Left lung (tissue), 4 donors: ENCODE measurements at regions not wholly inside any gene's neighbourhood (a gene's known extent, or its start where the extent isn't known, plus 50 kb on each side); places are given as distances from the start of the nearest gene placed in this dataset.

Experiments
- ATAC-seq: fragments of 200-7000 bp; cut with Tn5 transposase; one replicate; pipeline ENCODE4 v1.9.1; 2020; ENCODE audit warnings: moderate library complexity
- DNase-seq, 4 donors: peaks; one replicate each; pipeline ENCODE4 v3.0.0-alpha.2; 2013 to 2020
- H3K27ac ChIP-seq, 2 donors: fragments of 200-600 bp; sonication (generic) in 1 of 2; one replicate each; pipeline versions ENCODE4 v1.5.0 to v1.8.0; 2020 to 2021
- H3K27me3 ChIP-seq, 2 donors: fragments of 200-600 bp; sonication (generic) in 1 of 2; one replicate each; pipeline versions ENCODE4 v1.5.0 to v1.8.0; 2020 to 2021
- H3K36me3 ChIP-seq, 2 donors: fragments of 200-600 bp; sonication (generic) in 1 of 2; one replicate each; pipeline versions ENCODE4 v1.5.0 to v1.8.0; 2020 to 2021
- H3K4me1 ChIP-seq, 2 donors: fragments of 200-600 bp; one replicate each; pipeline ENCODE4 v1.8.0; 2021
- H3K4me3 ChIP-seq, 2 donors: fragments of 200-600 bp; sonication (generic) in 1 of 2; one replicate each; pipeline versions ENCODE4 v1.5.0 to v1.8.0; 2020 to 2021; ENCODE audit warnings: mild to moderate bottlenecking in 1 of 2
- H3K9me3 ChIP-seq, 2 donors: fragments of 200-600 bp; sonication (generic) in 1 of 2; one replicate each; pipeline versions ENCODE4 v1.5.0 to v1.8.0; 2020 to 2021
- intact Hi-C, 2 donors: fragments of 100-400 bp; cut with DNase I; formaldehyde crosslinking; loops; one replicate each; pipeline versions ENCODE4 v1.11.2 to v1.14.2; 2022
- TF ChIP-seq, protein P1 (sequence below), 2 donors: fragments of 200-600 bp; sonication (generic) in 1 of 2; IDR thresholded peaks; one replicate each; pipeline versions ENCODE4 v1.5.0 to v1.8.0; 2021; ENCODE audit warnings: antibody characterized with exemption in 2 of 2
- donor health status: DM: no; HTN: yes; CAD: no.
- donor health status: DM: no; HTN: no; CAD: no.

DNA sequence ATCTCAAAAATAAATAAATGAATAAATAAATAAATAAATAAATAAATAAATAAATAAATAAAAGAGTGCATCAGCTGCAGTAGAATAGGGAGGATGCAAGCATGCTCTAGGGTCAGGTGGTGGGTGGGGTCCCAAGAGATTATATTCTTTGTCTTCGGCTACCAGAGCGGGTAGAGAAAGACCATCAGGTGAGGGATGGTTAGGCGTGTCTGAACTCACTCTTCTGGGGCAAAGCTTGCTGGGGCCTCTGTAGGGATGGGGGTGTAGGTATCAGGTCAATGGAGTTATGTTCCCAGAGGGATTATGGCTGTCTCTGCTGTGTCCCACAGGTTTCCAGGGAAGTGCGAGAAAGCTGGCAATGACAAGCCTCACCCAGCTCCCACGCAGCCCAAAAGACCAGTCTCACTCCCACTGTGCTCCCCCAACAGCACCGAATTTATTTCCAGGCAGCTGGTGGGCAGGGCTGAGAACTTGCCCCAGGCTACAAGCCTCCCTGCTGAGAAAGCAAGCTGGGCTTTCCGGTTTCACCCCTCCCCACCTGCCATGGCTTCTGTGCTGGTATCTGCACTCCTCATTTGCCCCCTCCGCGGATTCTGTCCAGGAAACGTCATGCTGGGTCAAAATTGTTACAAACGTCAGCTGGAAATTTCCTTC lies 180.8 kb downstream of the LURAP1L start:
- Histone ChIP-seq H3K9me3 (peaks cover 0 to 23% of the 10 kb centered on the region in 2 donors), H3K27ac (no peak overlapping the region), H3K4me1 (no peaks in the 10 kb centered on the region), H3K27me3 (no peaks in the 10 kb centered on the region), H3K4me3 (no peak overlapping the region), H3K36me3 (no peaks in the 10 kb centered on the region)
- intact Hi-C loops, result no loop called here
- TF ChIP-seq, protein P1, sequence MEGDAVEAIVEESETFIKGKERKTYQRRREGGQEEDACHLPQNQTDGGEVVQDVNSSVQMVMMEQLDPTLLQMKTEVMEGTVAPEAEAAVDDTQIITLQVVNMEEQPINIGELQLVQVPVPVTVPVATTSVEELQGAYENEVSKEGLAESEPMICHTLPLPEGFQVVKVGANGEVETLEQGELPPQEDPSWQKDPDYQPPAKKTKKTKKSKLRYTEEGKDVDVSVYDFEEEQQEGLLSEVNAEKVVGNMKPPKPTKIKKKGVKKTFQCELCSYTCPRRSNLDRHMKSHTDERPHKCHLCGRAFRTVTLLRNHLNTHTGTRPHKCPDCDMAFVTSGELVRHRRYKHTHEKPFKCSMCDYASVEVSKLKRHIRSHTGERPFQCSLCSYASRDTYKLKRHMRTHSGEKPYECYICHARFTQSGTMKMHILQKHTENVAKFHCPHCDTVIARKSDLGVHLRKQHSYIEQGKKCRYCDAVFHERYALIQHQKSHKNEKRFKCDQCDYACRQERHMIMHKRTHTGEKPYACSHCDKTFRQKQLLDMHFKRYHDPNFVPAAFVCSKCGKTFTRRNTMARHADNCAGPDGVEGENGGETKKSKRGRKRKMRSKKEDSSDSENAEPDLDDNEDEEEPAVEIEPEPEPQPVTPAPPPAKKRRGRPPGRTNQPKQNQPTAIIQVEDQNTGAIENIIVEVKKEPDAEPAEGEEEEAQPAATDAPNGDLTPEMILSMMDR (IDR thresholded peaks at IDR 0.05), result no peak
- DNase-seq (no peak), ATAC-seq (no peak)

DNA sequence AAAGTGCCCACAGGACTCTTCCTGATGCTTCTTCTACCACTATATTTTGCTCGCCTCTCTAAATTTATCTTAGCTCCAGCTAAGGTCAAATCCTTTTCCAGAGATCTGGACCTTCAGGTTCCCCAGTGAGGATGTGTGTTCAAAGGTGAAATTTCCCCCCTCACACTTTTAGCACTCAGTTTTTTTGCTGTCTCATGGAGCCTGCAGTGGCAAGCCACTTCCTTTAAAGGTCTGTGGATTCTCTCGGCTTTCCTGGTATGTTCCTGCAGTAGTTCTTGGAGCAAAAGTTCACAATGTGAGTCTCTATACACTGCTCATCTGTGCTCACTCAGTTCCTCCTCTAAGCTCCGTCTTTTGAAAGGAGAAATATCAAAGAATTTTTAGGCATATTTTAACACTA lies 181.4 kb downstream of the LURAP1L start:
- TF ChIP-seq, protein P1 (IDR thresholded peaks at IDR 0.05), result no peak
- Histone ChIP-seq H3K27me3 (no peaks in the 10 kb centered on the region), H3K4me1 (no peaks in the 10 kb centered on the region), H3K4me3 (no peak overlapping the region), H3K36me3 (no peaks in the 10 kb centered on the region), H3K9me3 (peaks cover 0 to 23% of the 10 kb centered on the region in 2 donors), H3K27ac (no peak overlapping the region)
- DNase-seq, result no peak
- intact Hi-C loops, result no loop called here
- ATAC-seq, result no peak

DNA sequence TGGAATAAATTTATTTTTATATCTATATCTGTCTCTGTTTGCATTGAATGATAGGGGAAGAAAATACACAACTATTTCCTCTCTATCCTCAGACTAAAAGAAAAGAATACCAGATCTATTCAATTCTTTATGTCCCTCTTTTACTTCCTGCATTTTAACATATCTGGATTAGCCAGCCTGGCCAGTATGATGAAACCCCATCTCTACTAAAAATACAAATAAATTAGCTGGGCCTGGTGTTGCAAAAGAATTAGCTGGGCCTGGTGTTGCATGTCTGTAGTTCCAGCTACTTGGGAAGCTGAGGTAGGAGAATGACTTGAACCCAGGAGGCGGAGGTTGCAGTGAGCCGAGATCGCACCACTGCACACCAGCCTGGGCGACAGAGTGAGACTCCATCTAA lies 182.0 kb downstream of the LURAP1L start:
- peaks cover 0 to 23% of the 10 kb centered on the region in 2 donors for H3K9me3 ChIP-seq
- no peaks in the 10 kb centered on the region for H3K4me1 ChIP-seq
- H3K27me3 ChIP-seq, result no peaks in the 10 kb centered on the region
- ATAC-seq, result no peak
- no peak overlapping the region for H3K4me3 ChIP-seq
- intact Hi-C loops, result no loop called here
- H3K36me3 ChIP-seq, result no peaks in the 10 kb centered on the region
- TF ChIP-seq, protein P1 (IDR thresholded peaks at IDR 0.05), result no peak
- H3K27ac ChIP-seq, result no peak overlapping the region
- DNase-seq, result no peak

DNA sequence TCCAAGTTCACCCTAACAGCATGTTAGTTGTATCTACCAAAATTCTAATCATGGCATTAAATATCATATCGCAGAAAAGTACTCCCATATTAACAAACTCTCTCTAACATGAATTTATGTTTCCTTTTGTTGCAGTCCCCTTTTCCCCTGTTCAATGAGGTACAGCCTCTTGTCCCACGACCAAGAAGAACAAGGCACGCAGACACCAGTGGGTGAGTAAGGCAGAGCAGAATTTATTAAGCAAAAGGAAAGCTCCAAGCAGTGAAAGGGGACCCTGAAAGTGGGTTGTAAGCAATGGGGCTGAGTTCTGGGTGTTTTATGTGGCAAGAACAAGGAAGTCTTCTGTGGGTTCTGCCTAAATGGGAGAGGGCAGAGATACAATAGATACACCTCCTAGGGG lies 183.5 kb downstream of the LURAP1L start:
- DNase-seq (no peak), ATAC-seq (no peak)
- Histone ChIP-seq H3K9me3 (peaks cover 0 to 23% of the 10 kb centered on the region in 2 donors), H3K36me3 (no peaks in the 10 kb centered on the region), H3K27ac (no peak overlapping the region), H3K4me1 (no peaks in the 10 kb centered on the region), H3K27me3 (no peaks in the 10 kb centered on the region), H3K4me3 (no peak overlapping the region)
- intact Hi-C loops, result no loop called here
- TF ChIP-seq, protein P1 (IDR thresholded peaks at IDR 0.05), result no peak

DNA sequence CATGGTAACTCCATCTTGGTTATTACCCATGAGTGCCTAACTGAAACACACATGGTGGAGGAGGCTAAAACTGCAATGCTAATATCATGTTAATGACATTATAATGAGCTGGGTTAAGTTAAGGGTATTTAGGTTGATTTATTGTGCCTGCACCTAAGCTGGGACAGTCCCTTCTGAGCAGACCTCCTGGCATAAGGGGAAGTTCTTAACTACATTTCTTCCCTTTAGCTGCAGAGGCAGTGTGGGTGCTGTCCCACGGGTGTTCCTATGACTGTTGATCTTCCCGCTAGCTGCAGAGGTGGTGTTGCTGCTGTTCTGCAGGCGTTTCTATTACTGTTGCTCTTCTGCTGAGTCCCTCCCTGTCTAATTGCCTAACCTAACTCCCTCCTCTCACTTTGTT lies 183.9 kb downstream of the LURAP1L start:
- no peaks in the 10 kb centered on the region for H3K36me3 ChIP-seq
- TF ChIP-seq, protein P1 (IDR thresholded peaks at IDR 0.05), result no peak
- no peak overlapping the region for H3K4me3 ChIP-seq
- no peak overlapping the region for H3K27ac ChIP-seq
- intact Hi-C loops, result no loop called here
- no peak for ATAC-seq
- peaks cover 0 to 23% of the 10 kb centered on the region in 2 donors for H3K9me3 ChIP-seq
- no peaks in the 10 kb centered on the region for H3K27me3 ChIP-seq
- no peak for DNase-seq
- no peaks in the 10 kb centered on the region for H3K4me1 ChIP-seq
